ENCODE measurements at regions not wholly inside any gene's neighbourhood (a gene's known extent, or its start where the extent isn't known, plus 50 kb on each side); places are given as distances from the start of the nearest gene placed in this dataset.

- Histone ChIP-seq H3T11ph (ENCODE audit: low read length) (no peak overlapping the region), H3K14ac (ENCODE audit: insufficient read depth, low read length) (no peak overlapping the region), H3K27ac (ENCODE audit: insufficient read length, low read depth, low read length) (no peak overlapping the region), H3K4ac (ENCODE audit: low read depth, low read length) (no peak overlapping the region), H3K23me2 (ENCODE audit: insufficient read length, low read depth, low read length, poor library complexity, severe bottlenecking) (no peaks in the 10 kb centered on the region), H3K27me3 (ENCODE audit: insufficient read depth, low read length) (no peaks in the 10 kb centered on the region), H2BK12ac (ENCODE audit: insufficient read length, low read depth, low read length) (no peak overlapping the region), H3K23ac (ENCODE audit: insufficient read length, low read depth, low read length) (no peak overlapping the region), H3K56ac (ENCODE audit: insufficient read length, low read depth, low read length) (no peak overlapping the region), H2BK15ac (ENCODE audit: low read depth, low read length) (no peak overlapping the region), H4K91ac (ENCODE audit: insufficient read length, low read depth, low read length) (no peak overlapping the region), H3K79me2 (ENCODE audit: insufficient read depth, low read length) (no peaks in the 10 kb centered on the region), H2AK5ac (ENCODE audit: insufficient read length, low read length) (no peak overlapping the region), H4K20me1 (ENCODE audit: control insufficient read depth, insufficient read depth, insufficient read length) (no peaks in the 10 kb centered on the region), H2AFZ (ENCODE audit: low read length) (no peak overlapping the region), H3K18ac (ENCODE audit: insufficient read length, low read depth, low read length) (no peak overlapping the region), H2BK20ac (ENCODE audit: low read depth, low read length, poor library complexity, severe bottlenecking) (no peak overlapping the region), H3K9me3 (ENCODE audit: control insufficient read depth, low read depth, low read length) (no peaks in the 10 kb centered on the region), H2BK120ac (ENCODE audit: low read depth, low read length, poor library complexity, severe bottlenecking) (no peak overlapping the region), H4K5ac (ENCODE audit: insufficient read length, low read depth, low read length) (no peak overlapping the region), H3K4me2 (ENCODE audit: insufficient read depth, insufficient read length, low read length) (no peak overlapping the region), H3K9ac (ENCODE audit: extremely low read depth, insufficient read length, low read length) (no peak overlapping the region), H3K79me1 (ENCODE audit: insufficient read depth, low read depth, low read length, poor library complexity, severe bottlenecking) (no peaks in the 10 kb centered on the region), H3K4me1 (ENCODE audit: insufficient read depth, low read length) (0 out of 2 replicates have a peak, but pooled peaks cover 2% of the 10 kb centered on the region), H4K8ac (replicated peaks; ENCODE audit: insufficient read length, low read depth, low read length) (no peak overlapping the region), H2BK5ac (ENCODE audit: insufficient read length, low read length) (no peak overlapping the region)
- no peak for TF ChIP-seq CTCF (conservative IDR thresholded peaks at IDR 0.05)
- Mint-ChIP-seq H3K36me3 (ENCODE audit: insufficient read depth in 1 of 3, low read depth in 3 of 3) (peaks cover 0 to 2% (median 1%) of the 10 kb centered on the region in 3 experiments; a peak in 1 of 7 replicates), H3K4me3 (no peak overlapping the region), H3K27ac (no peak overlapping the region), H3K9me3 (no peaks in the 10 kb centered on the region), H3K4me1 (peaks cover 9 to 11% of the 10 kb centered on the region in 2 experiments), H3K27me3 (ENCODE audit: low read depth) (no peaks in the 10 kb centered on the region)
- no CpG with 5 or more reads among the region's 5 CpGs for WGBS (ENCODE audit: extremely low coverage, insufficient read length, low lambda C conversion rate)
- no peak for DNase-seq
Measured at GRCh38 chr4:164095313-164096110, 601.0 kb downstream of the TMA16 start.
